ENCODE measurements at regions not wholly inside any gene's neighbourhood (a gene's known extent, or its start where the extent isn't known, plus 50 kb on each side); places are given as distances from the start of the nearest gene placed in this dataset.

GRCh38 chr7:82592416-82592815 is 148.8 kb upstream of the CACNA2D1 start:
- TF ChIP-seq SIN3A (IDR thresholded peaks at IDR 0.05; ENCODE audit: borderline replicate concordance, low read depth, low read length), result no peak
- TF ChIP-seq CTCF (IDR thresholded peaks at IDR 0.05), result no peak
- TF ChIP-seq RAD21 (IDR thresholded peaks at IDR 0.05; ENCODE audit: low read length), result no peak
- TF ChIP-seq FOSL2 (IDR thresholded peaks at IDR 0.05; ENCODE audit: borderline replicate concordance, low read depth), result no peak
- no peak for TF ChIP-seq EP300 (IDR thresholded peaks at IDR 0.05; ENCODE audit: borderline replicate concordance in 1 of 2, low read depth in 1 of 2, low read length in 1 of 2)
- TF ChIP-seq USF1 (IDR thresholded peaks at IDR 0.05; ENCODE audit: borderline replicate concordance, low read depth), result no peak
- TF ChIP-seq MXI1 (IDR thresholded peaks at IDR 0.05; ENCODE audit: low read depth, low read length), result no peak
- no peak for TF ChIP-seq REST (IDR thresholded peaks at IDR 0.05; ENCODE audit: low read depth, low read length)
- TF ChIP-seq POLR2AphosphoS5 (IDR thresholded peaks at IDR 0.05; ENCODE audit: low read depth, low read length), result no peak
- TF ChIP-seq MAX (IDR thresholded peaks at IDR 0.05; ENCODE audit: low read depth), result no peak
- TF ChIP-seq MEF2A (IDR thresholded peaks at IDR 0.05; ENCODE audit: borderline replicate concordance, low read depth), result no peak
- TF ChIP-seq RXRA (IDR thresholded peaks at IDR 0.05; ENCODE audit: borderline replicate concordance, low read depth), result no peak
- TF ChIP-seq USF2 (IDR thresholded peaks at IDR 0.05; ENCODE audit: borderline replicate concordance, low read depth, low read length), result no peak
